HG03378 (cell line): ENCODE measurements at regions not wholly inside any gene's neighbourhood (a gene's known extent, or its start where the extent isn't known, plus 50 kb on each side); places are given as distances from the start of the nearest gene placed in this dataset.

Experiments
- ATAC-seq: cut with Tn5 transposase; IDR thresholded peaks from one replicate; pipeline ENCODE4 v1.9.1; 2021; ENCODE audit warnings: mild to moderate bottlenecking, moderate library complexity; ENCODE audit not compliant: unreplicated experiment

DNA sequence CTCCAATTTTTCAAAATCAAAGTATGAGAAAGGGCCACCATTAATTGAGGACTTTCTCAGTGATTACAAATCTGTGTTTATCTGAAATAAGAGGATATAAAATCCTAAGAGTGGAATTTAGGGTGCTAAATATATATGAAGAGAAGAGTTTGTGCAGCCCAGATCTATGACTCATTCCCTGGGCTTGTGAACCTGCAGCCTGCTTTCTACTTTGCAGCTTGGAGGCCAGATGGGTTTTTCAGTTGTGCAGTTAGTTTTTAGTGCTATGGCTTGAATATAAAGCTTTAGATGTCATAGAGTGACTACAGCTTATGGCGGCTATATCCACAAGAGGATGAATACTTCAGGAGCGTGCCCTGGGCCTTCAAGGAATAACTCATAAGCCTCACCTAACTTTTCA, 1391.1 kb downstream of the FSTL5 start:
- ATAC-seq, result no peak

GRCh38 chr4:160795216-160795615, 1368.6 kb downstream of the FSTL5 start:
- no peak for ATAC-seq

GRCh38 chr4:160808174-160808573, 1355.6 kb downstream of the FSTL5 start:
- no peak for ATAC-seq

GRCh38 chr4:160809576-160809975, 1354.2 kb downstream of the FSTL5 start:
- ATAC-seq, result no peak

- ATAC-seq, result no peak
Measured at GRCh38 chr4:160810424-160810823, 1353.4 kb downstream of the FSTL5 start.

- ATAC-seq, result no peak
Measured at GRCh38 chr4:160810941-160811340, 1352.9 kb downstream of the FSTL5 start.

DNA sequence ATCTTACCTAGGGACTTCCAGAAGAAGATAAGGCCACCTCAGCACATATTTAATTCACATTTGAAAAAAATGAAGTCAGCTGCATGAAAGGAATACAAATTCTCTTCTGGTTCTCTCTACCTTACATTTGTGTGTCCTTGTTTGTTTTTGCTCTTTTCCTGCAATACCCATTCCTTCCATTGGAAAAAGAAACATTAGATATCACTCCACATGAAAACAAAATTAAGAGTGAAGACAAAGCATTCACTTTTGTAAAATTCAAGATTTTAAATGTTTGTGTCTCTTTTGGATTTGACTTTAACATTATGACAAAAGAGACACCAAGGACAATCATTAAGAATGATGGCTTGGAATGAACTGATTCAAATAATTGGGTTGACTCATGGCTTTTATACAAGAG, 1351.8 kb downstream of the FSTL5 start:
- ATAC-seq, result no peak

- no peak for ATAC-seq
Measured at GRCh38 chr4:160814726-160815125, 1349.1 kb downstream of the FSTL5 start.

DNA sequence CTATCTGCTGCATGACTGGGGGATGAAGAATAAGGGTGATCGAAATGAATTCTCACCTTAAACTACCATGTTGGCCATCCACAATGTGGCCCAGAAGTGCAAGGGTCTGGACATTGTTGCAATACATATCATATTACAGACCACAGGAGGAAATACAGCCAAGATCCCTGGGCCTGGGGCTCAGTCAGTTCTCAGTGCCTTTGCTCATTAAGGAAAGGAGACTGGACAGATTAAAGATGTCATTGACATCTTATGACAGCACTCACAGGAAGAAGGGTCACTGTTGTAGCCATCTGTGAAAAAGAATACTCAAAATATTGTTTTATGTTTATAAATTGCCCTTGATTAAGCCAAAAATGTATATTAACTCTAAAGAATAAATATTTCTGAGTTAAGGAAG, 1345.2 kb downstream of the FSTL5 start:
- no peak for ATAC-seq

GRCh38 chr4:160819791-160820190, 1344.0 kb downstream of the FSTL5 start:
- no peak for ATAC-seq

DNA sequence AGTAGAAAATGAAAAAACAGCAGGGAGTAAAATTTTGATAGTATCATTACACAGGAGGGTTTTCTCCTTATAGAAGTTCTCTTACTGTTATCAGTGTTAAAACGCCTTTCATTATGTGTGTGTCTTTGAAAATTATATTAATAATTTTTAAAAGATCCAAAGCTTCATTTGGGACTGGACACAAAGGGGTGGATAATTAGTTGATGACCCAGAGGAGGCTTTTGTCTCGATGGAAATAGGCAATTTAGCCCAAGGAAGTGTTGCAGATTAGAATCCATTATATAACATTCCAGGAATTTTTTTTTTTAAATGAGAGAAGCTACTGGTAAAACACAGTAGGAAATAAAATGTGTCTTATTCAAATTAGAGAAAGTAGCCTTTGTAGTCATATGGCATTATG, 1339.3 kb downstream of the FSTL5 start:
- no peak for ATAC-seq

GRCh38 chr4:160825644-160826338, 1338.0 kb downstream of the FSTL5 start:
- no peak for ATAC-seq

DNA sequence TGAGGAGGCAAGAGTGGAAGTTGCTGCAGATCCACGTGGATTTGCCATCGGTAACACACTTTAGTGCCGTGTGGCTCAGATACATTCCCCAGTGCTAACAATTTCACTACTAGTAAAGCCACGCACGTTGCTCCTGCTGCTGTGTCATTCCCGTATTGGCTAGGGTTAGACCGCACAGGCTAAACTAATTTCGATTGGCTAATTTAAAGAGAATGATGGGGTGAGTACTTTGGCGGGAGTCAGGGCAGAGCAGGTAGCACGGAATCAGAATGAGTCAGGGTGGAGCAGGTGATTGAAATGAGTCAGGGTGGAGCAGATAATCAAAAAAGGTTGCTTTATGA, 1337.5 kb downstream of the FSTL5 start:
- no peak for ATAC-seq

GRCh38 chr4:160831165-160831922, 1332.5 kb downstream of the FSTL5 start:
- no peak for ATAC-seq

GRCh38 chr4:160835789-160836188, 1328.0 kb downstream of the FSTL5 start:
- no peak for ATAC-seq

DNA sequence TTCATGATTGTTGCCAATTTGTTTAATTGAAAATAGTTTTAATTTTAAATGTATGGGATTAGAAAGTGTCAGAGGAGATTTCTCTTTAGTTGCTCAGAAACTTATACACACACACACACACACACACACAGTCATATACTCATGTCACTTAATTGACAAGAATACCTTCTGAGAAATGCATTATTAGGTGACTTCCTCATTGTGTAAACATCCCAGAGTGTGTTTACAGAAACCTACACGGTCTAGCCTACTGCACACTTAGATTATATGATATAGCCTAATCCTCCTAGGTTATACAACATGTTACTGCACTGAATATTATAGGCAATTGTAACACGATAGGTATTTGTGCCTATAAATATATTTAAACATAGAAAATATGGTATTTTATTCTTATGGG, 1327.4 kb downstream of the FSTL5 start:
- no peak for ATAC-seq

- ATAC-seq, result no peak
Measured at GRCh38 chr4:160846121-160846520, 1317.7 kb downstream of the FSTL5 start.

- no peak for ATAC-seq
Measured at GRCh38 chr4:160847228-160847627, 1316.6 kb downstream of the FSTL5 start.

DNA sequence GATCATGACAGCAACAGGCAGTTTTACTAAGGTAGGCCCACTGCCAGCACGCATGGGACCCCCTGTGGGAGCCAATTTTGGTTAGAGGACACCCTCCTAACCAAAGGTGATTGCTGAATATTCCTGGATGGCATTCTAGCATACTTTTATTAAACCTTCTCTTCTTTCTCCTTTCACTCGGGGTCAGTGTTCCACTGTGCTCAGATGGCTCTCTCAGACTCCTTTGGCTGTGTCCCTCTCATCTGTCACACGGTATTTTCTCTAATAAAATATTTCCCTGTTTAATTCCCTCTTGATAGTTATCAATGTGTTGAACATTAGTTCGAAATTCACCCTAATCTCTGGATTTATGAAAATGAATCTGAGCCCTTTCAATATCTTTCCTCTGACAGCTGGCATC, 1315.3 kb downstream of the FSTL5 start:
- no peak for ATAC-seq

GRCh38 chr4:160848901-160849760, 1314.7 kb downstream of the FSTL5 start:
- no peak for ATAC-seq

DNA sequence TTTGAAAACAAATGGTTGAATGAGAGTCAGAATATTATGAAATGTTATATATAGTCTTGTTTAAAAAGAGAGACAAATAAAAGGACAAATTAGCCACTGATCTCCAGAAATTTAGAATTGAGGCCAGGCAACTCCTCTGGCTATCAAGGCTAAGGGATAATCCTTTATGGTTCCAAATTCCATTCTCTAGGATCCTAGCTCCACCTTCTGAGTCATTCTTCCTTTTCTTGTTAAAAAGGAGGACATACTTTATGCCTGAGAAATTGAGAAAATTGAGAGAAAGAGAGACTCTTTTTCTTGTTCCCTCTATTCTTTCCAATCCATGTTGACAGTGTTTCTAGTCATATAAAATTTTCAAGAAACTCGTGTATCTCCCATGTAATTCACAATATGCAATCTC, 1299.5 kb downstream of the FSTL5 start:
- no peak for ATAC-seq

- ATAC-seq, result no peak
Measured at GRCh38 chr4:160869899-160870298, 1293.9 kb downstream of the FSTL5 start.
